Loucy (cell line): ENCODE measurements at regions not wholly inside any gene's neighbourhood (a gene's known extent, or its start where the extent isn't known, plus 50 kb on each side); places are given as distances from the start of the nearest gene placed in this dataset.
"Not testable (repeated sequence)": the region's sequence is repeated elsewhere in the genome, so short reads cannot be mapped to it uniquely, and the experiment has no call there.

ENCODE experiments used
- H2AFZ ChIP-seq: fragments of 200-600 bp; sonication (generic); 2 replicates; pipeline ENCODE4 v1.6.0; 2016; ENCODE audit warnings: antibody characterized with exemption, mild to moderate bottlenecking, low read length, moderate library complexity
- H3F3A ChIP-seq: fragments of 200-600 bp; 2 replicates; pipeline ENCODE4 v1.6.0; 2016; ENCODE audit warnings: antibody characterized with exemption, low read depth, mild to moderate bottlenecking
- H3K27me3 ChIP-seq: fragments of 200-600 bp; sonication (generic); 2 replicates; pipeline ENCODE4 v1.6.1; 2014; ENCODE audit warnings: low read length, mild to moderate bottlenecking; ENCODE audit not compliant: insufficient read depth, poor library complexity, severe bottlenecking
- H3K36me3 ChIP-seq: fragments of 200-600 bp; sonication (generic); 2 replicates; pipeline ENCODE4 v1.6.1; 2016; ENCODE audit warnings: low read length; ENCODE audit not compliant: insufficient read depth
- H3K4me1 ChIP-seq: fragments of 200-600 bp; sonication (generic); 2 replicates; pipeline ENCODE4 v1.5.1; 2014; ENCODE audit warnings: low read length, mild to moderate bottlenecking; ENCODE audit not compliant: insufficient read depth, poor library complexity, severe bottlenecking
- H3K4me2 ChIP-seq: fragments of 200-600 bp; sonication (generic); 2 replicates; pipeline ENCODE4 v1.6.0; 2014; ENCODE audit warnings: antibody characterized with exemption, low read length, low read depth, mild to moderate bottlenecking; ENCODE audit not compliant: poor library complexity, severe bottlenecking
- H3K4me3 ChIP-seq: fragments of 200-600 bp; sonication (generic); 2 replicates; pipeline ENCODE4 v1.5.1; 2014; ENCODE audit warnings: low read length, mild to moderate bottlenecking, mixed read lengths; ENCODE audit not compliant: poor library complexity, severe bottlenecking
- H3K79me2 ChIP-seq: fragments of 200-600 bp; sonication (generic); 2 replicates; pipeline ENCODE4 v1.6.1; 2014; ENCODE audit warnings: low read length; ENCODE audit not compliant: insufficient read depth
- H3K9ac ChIP-seq: fragments of 200-600 bp; sonication (generic); 2 replicates; pipeline ENCODE4 v1.6.0; 2014; ENCODE audit warnings: mild to moderate bottlenecking, low read depth, low read length, moderate library complexity; ENCODE audit not compliant: poor library complexity, severe bottlenecking
- H3K9me2 ChIP-seq: fragments of 200-600 bp; sonication (generic); replicated peaks from 2 replicates; pipeline ENCODE4 v1.6.1; 2016; ENCODE audit warnings: low read depth, low read length, mixed read lengths
- H3K9me3 ChIP-seq: fragments of 200-600 bp; sonication (generic); 2 replicates; pipeline ENCODE4 v1.6.1; 2014; ENCODE audit warnings: mild to moderate bottlenecking, antibody characterized with exemption, low read length, low read depth; ENCODE audit not compliant: insufficient read depth
- H4K20me1 ChIP-seq: fragments of 200-600 bp; sonication (generic); 2 replicates; pipeline ENCODE4 v1.6.0; 2014; ENCODE audit warnings: antibody characterized with exemption, low read length, mild to moderate bottlenecking; ENCODE audit not compliant: insufficient read depth, poor library complexity, severe bottlenecking
- EZH2phosphoT487 ChIP-seq: fragments of 200-600 bp; IDR thresholded peaks from 2 replicates; pipeline ENCODE4 v1.6.1; 2018; ENCODE audit warnings: antibody characterized with exemption, mild to moderate bottlenecking, moderate library complexity, borderline replicate concordance
- TF ChIP-seq, protein P1 (sequence below): fragments of 200-600 bp; sonication (generic); conservative IDR thresholded peaks from 2 replicates; pipeline ENCODE4 v1.5.1; 2014; ENCODE audit warnings: mild to moderate bottlenecking, antibody characterized with exemption, low read length

DNA sequence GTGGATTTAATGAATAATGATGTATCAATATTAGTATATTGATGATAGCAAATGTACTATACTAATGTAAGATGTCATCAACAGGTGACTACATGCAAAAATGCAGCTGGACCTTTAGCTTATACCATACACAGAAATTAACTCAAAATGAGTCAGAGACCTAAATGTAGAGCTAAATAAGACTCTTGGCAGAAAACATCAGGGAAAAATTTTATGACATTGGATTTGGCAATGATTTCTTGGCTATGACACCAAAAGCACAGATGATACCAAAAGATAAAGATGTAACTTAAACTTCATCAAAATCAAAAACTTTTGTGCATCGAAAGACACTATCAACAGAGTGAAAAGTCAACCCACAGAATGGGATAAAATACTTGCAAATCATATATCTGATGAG lies 64.0 kb upstream of the CCL21 start:
- H3K9ac ChIP-seq = no peak overlapping the region
- H3K9me2 ChIP-seq = no peaks in the 10 kb centered on the region
- H3K4me2 ChIP-seq = no peak overlapping the region
- no peaks in the 10 kb centered on the region for H3K27me3 ChIP-seq
- H3F3A ChIP-seq = no peaks in the 10 kb centered on the region
- no peaks in the 10 kb centered on the region for H3K79me2 ChIP-seq
- no peak for TF ChIP-seq EZH2phosphoT487
- TF ChIP-seq, protein P1, sequence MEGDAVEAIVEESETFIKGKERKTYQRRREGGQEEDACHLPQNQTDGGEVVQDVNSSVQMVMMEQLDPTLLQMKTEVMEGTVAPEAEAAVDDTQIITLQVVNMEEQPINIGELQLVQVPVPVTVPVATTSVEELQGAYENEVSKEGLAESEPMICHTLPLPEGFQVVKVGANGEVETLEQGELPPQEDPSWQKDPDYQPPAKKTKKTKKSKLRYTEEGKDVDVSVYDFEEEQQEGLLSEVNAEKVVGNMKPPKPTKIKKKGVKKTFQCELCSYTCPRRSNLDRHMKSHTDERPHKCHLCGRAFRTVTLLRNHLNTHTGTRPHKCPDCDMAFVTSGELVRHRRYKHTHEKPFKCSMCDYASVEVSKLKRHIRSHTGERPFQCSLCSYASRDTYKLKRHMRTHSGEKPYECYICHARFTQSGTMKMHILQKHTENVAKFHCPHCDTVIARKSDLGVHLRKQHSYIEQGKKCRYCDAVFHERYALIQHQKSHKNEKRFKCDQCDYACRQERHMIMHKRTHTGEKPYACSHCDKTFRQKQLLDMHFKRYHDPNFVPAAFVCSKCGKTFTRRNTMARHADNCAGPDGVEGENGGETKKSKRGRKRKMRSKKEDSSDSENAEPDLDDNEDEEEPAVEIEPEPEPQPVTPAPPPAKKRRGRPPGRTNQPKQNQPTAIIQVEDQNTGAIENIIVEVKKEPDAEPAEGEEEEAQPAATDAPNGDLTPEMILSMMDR = no peak
- H2AFZ ChIP-seq = no peak overlapping the region
- no peak overlapping the region for H3K4me3 ChIP-seq
- H4K20me1 ChIP-seq = no peaks in the 10 kb centered on the region
- no peaks in the 10 kb centered on the region for H3K9me3 ChIP-seq
- no peaks in the 10 kb centered on the region for H3K4me1 ChIP-seq
- H3K36me3 ChIP-seq = no peaks in the 10 kb centered on the region

DNA sequence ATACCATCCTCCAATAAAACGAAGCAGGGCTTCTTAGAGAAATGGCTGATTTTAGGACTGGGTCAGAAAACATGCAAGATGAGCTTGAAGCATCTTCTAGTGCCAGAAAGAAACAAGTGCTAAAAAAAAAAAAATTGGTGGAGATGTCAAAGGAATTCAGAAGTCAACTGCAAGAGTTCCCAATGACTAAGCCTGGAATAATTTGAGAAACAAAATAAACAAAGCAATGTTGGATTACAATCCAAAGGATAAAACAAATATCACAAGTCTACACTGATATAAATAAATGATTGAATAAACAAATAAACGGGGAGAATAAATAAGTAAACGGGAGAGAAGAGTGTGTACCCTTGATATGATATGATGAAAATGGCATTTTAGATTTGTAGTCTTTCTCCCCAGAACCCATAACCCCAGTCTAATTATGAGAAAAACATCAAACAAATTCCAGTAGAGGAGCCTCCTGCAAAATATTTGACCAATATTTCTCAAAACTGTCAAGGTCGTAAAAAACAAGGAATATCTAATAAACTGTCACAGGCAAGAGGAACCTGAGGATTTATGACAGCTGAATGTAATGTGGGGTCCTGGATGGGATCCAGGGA lies 63.5 kb upstream of the CCL21 start:
- no peak overlapping the region for H3K9ac ChIP-seq
- no peak overlapping the region for H3K4me3 ChIP-seq
- H2AFZ ChIP-seq = no peak overlapping the region
- H3K4me2 ChIP-seq = no peak overlapping the region
- H3K79me2 ChIP-seq = no peaks in the 10 kb centered on the region
- H4K20me1 ChIP-seq = no peaks in the 10 kb centered on the region
- no peaks in the 10 kb centered on the region for H3K9me2 ChIP-seq
- H3K4me1 ChIP-seq = no peaks in the 10 kb centered on the region
- H3K36me3 ChIP-seq = no peaks in the 10 kb centered on the region
- TF ChIP-seq, protein P1 = no peak
- no peak for TF ChIP-seq EZH2phosphoT487
- H3F3A ChIP-seq = no peaks in the 10 kb centered on the region
- no peaks in the 10 kb centered on the region for H3K9me3 ChIP-seq
- no peaks in the 10 kb centered on the region for H3K27me3 ChIP-seq

- no peaks in the 10 kb centered on the region for H4K20me1 ChIP-seq
- no peak overlapping the region for H3K4me3 ChIP-seq
- H3K79me2 ChIP-seq = no peaks in the 10 kb centered on the region
- no peaks in the 10 kb centered on the region for H3F3A ChIP-seq
- H3K27me3 ChIP-seq = no peaks in the 10 kb centered on the region
- no peak overlapping the region for H3K4me2 ChIP-seq
- no peaks in the 10 kb centered on the region for H3K9me2 ChIP-seq
- no peaks in the 10 kb centered on the region for H3K4me1 ChIP-seq
- no peak overlapping the region for H3K9ac ChIP-seq
- no peaks in the 10 kb centered on the region for H3K9me3 ChIP-seq
- TF ChIP-seq, protein P1 = no peak
- TF ChIP-seq EZH2phosphoT487 = no peak
- no peak overlapping the region for H2AFZ ChIP-seq
- H3K36me3 ChIP-seq = no peaks in the 10 kb centered on the region
Observed at GRCh38 chr9:34771007-34771406, 61.1 kb upstream of the CCL21 start.

- H3K4me2 ChIP-seq, H2AFZ ChIP-seq, H3K4me1 ChIP-seq, H3K9me2 ChIP-seq, H4K20me1 ChIP-seq, H3K27me3 ChIP-seq, H3K79me2 ChIP-seq, H3K9me3 ChIP-seq, H3K4me3 ChIP-seq, H3K36me3 ChIP-seq, H3K9ac ChIP-seq, H3F3A ChIP-seq: not testable (repeated sequence)
Observed at GRCh38 chr9:34767087-34767486, 57.2 kb upstream of the CCL21 start.
